Suppressor macrophage (primary cell): ENCODE measurements at regions not wholly inside any gene's neighbourhood (a gene's known extent, or its start where the extent isn't known, plus 50 kb on each side); places are given as distances from the start of the nearest gene placed in this dataset.

ENCODE experiments used
- DNase-seq, 4 experiments: peaks; one replicate each; pipeline ENCODE4 v3.0.0-alpha.2; 2020 to 2022

DNA sequence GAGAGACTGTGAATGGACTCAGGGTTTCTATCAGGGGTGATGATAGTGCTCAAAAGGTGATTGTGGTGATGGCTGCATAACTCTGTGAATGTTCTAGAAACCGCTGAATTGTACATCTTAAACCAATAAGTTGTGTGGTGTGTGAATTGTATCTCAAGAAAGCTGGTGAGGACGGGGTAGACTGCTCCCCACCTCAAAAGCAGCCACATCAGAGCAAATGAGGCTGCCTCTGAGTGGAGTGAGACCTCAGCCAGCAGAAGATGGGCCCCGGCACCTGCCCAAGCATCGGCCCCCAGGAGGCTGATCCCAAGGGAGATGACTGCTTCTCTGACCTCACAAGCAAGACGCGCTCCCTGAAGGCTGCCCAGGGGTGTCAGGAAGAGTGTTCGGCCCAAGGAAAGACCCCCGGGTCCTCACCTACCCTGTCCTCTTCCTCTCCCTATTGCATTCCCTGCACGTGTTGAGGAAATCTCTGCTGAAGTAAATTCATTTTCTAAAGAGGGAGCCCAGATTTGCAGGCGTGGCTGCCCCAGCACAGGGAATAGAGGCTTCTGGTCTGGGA is 279.3 kb upstream of the SHH start:
- DNase-seq = no peak

- no peak for DNase-seq
These were observed 278.7 kb upstream of the SHH start for GRCh38 chr7:156090988-156091387.

DNA sequence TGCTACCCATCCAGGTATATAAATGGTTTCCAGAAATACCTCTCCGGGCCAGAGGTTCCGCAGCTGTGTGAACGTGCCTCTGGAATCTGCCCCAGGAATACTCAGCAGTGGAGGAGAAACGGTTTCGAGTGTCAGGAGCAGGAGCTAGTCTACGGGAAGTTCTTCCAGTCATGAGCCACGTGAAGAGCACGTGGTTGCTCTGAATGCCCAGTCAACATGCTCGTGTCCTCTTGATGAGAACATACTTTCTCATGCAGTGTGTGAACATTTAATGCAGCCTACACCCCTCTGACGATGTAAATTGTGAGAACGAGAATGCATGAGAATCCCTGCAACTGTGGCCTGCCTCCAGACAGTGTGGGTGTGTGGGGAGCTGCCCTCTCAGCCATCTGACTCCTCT is 277.0 kb upstream of the SHH start:
- DNase-seq = no peak

GRCh38 chr7:156088115-156088514 is 275.9 kb upstream of the SHH start:
- DNase-seq = no peak

DNA sequence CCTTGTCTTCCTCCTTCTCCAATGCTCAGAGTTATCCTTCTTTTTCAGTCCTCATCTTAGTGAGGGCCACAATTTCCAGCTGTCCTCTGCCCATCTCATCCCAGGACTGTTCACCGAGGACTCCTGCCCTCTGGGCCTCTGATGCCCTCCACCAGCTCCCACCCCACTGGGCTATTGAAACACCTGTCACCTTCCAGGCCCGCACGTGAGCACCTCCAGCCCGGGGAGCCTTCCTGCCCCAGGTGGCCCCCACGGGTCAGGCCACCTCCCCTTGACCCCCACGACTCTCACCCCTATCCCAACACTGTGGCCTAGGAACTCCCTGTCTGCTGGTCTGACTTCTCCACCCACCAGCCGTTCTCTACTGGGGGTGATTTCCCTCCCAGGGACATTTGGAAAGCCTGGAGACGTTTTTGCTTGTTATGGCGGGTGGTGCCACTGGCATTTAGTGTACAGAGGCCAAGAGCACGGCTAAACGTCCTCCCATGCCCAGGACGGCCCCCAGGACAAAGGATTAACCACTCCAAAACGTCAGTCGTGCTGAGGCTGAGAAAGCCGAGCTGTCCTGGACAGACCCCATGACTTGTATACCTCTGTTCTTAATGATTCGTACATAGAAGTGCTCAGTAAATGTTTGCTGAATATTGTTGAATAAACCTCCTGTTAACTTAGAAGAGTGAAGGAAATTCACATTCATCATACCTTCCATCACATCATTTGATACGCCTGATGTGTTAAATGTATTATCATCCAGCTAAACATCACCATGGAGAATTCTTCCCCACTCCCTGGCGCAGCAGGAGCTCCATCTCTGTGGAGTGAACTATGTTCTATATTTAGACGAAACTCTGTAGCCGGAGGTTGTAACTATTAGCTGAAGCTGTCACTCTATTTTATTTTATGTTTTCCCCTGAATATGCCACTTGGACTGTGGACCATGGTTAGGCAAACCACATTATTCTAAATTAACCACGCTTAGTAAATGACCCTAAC is 270.1 kb upstream of the SHH start:
- DNase-seq = no peak

- DNase-seq = no peak
These were observed 268.3 kb upstream of the SHH start for GRCh38 chr7:156080596-156080995.

GRCh38 chr7:156080046-156080445 is 267.8 kb upstream of the SHH start:
- no peak for DNase-seq

- no peak for DNase-seq
These were observed 266.9 kb upstream of the SHH start for GRCh38 chr7:156079156-156079555.

GRCh38 chr7:156074982-156075615 is 262.8 kb upstream of the SHH start:
- no peak for DNase-seq

GRCh38 chr7:156074084-156074483 is 261.8 kb upstream of the SHH start:
- no peak for DNase-seq

GRCh38 chr7:156073366-156074052 is 261.2 kb upstream of the SHH start:
- no peak for DNase-seq

- DNase-seq = no peak
These were observed 259.3 kb upstream of the SHH start for GRCh38 chr7:156071612-156072011.

- no peak for DNase-seq
These were observed 257.6 kb upstream of the SHH start for GRCh38 chr7:156069891-156070290.

DNA sequence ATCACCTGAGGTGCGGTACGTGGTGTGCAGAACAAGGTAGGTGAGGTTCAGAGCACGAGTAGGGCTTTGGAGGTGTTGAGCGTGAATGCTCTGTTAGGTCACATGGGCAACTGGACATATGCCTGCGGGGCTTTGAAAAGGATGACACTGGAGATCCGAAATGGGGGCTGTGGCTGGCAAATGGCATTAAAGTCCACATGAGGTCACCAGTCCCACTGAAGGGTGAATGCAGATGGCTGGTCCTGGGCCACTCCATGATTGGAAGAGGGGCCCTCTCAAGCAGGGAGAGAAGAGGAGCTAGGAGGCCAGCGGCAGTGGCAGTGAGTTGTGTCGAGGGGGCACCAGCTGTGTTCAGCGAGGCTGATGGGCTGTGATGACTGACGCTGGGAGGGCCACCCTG is 254.9 kb upstream of the SHH start:
- no peak for DNase-seq

DNA sequence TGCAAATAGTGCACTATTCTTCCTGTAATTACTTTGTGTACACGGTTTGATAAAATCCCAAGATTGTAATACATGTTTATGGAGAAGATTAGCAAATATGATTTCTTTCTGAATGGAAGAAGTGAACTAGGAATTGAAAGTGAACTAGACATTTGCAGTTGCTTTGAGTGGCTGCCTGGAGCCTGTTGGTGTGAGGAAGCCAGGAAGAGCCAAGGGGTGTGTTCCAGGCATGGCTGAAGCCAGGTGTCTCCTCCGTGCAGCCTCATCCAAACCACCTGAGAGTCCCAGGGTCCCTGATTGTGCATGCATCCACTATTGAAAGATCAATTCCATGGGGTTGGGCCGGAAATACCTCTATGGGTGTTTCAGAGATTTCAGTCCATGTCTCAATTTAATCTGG is 253.1 kb upstream of the SHH start:
- no peak for DNase-seq

DNA sequence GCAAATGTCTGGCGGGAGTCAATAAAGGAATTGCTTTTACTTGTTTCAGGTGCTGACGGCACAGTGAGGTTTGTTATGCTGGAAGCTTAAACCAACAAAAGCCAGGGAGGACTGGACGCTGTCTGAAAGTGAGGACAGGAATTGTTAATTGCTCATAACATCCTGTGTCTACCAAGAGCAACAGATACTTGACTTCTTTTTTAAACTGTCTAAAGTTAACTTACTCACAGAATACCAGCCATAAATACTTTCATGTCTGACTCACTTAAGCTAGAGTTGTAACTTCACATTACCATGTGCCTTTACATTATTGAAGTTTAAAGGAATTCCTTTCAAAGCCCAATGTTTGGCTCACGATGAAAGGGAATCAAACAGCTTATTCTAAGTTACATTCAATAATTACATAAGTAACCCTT is 252.7 kb upstream of the SHH start:
- DNase-seq = no peak

DNA sequence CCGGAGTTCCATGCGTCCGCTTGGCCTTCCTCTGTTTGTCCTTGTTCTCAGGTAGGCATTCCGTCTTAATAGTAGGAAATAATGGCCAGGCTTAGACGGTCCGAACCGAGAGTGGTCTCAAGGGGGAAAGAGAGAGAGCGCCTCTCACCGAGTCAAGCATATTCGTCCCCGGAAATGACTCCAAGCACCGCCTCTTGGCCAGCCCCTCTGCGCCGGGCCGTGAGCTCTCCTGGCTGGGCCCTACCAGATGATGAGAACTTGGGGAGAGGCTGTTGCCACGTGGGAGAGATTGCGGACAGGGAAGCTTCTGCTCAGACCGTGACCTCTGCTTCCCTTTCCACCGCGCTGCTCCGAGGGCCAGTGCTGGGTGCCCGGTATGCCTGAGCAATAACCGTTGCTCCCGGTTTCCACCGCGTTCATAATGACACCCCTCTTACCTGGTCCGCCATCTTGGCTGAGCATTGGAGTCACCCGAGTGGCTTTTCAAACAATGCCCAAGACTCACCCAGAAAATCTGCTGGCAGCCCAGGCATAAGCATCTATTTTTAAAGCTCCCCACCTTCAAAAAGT is 251.1 kb upstream of the SHH start:
- no peak for DNase-seq

GRCh38 chr7:156062286-156062685 is 250.0 kb upstream of the SHH start:
- no peak for DNase-seq

GRCh38 chr7:156061689-156062255 is 249.5 kb upstream of the SHH start:
- DNase-seq = no peak

- DNase-seq = no peak
These were observed 248.7 kb upstream of the SHH start for GRCh38 chr7:156060925-156061324.

- peak in 2 of 4 experiments; percentile 13 to 26 for DNase-seq
These were observed 247.1 kb upstream of the SHH start for GRCh38 chr7:156059369-156059768.

DNA sequence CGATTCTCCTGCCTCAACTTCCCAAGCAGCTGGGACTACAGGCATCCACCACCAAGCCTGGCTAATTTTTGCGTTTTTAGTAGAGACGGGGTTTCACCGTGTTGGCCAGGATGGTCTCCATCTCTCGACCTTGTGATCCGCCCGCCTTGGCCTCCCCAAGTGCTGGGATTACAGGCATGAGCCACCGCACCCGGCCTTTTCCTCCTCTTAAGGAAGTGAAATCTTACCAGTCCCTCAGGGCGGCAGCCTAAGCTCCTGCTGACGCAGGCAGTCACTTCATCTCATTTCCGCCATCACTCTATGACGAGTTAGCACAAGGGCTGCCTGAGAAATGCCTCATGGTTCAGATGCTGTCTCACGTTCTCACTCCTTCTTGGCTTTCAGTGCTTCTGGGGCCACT is 246.0 kb upstream of the SHH start:
- no peak for DNase-seq
